GM19372 (cell line): ENCODE measurements at regions not wholly inside any gene's neighbourhood (a gene's known extent, or its start where the extent isn't known, plus 50 kb on each side); places are given as distances from the start of the nearest gene placed in this dataset.
"Not testable (repeated sequence)": the region's sequence is repeated elsewhere in the genome, so short reads cannot be mapped to it uniquely, and the experiment has no call there.

Source experiments
- ATAC-seq: cut with Tn5 transposase; IDR thresholded peaks from one replicate; pipeline ENCODE4 v1.9.1; 2021; ENCODE audit warnings: mild to moderate bottlenecking, low read depth, moderate library complexity; ENCODE audit not compliant: unreplicated experiment

DNA sequence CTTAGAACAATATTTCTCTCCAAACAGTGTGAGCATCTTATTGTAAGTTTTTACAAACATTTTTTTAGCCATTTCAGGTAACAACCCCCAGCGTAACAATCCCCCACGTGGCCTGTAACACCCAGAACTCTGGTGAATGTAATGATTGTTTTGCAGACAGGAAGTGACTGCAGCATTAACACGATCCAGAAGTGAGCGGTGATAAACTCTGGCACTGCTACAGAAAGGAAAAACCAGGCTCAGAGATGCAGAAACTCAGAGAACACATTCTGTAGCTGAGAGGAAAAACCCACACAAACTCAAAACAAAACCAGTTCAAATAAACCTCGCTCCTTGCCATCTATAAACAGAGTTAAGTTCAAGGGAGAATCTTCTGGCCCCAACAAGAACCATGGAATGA, 285.7 kb downstream of the FGFR2 start:
- no peak for ATAC-seq

DNA sequence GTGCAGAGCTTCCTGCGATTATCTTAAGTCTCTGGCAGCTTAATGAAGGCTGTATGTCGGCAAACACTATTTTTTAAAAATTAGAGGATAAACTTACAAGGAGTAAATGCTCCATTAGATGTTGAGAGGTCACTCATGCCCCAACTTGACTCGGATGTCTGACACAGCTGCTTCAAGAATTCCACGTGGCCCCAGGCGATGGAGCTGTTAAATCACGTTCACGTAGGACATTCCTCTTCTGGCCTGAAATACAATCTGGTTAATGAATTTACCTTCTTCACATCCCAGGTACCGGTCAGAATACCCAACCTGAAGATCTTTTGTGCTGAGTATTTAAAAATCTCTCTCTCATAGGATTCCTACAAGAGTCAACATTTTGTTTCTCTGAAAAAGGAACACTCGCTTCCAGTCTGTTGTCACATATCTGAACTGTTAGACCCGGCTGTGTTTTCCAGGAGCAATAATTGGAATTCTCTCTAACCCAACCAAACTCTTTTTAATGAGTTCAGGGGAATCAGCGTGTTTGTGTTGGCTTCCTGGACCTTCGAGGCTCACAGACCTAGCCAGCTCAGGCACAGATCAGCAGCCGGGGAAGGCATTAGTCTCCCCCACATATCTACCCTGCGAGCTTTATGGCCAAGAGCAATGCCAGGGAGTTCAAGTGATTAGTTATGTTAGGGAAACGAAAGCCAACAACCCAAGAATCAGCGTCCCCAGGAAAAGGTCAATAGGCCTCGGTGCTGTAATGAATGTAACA, 284.9 kb downstream of the FGFR2 start:
- no peak for ATAC-seq

DNA sequence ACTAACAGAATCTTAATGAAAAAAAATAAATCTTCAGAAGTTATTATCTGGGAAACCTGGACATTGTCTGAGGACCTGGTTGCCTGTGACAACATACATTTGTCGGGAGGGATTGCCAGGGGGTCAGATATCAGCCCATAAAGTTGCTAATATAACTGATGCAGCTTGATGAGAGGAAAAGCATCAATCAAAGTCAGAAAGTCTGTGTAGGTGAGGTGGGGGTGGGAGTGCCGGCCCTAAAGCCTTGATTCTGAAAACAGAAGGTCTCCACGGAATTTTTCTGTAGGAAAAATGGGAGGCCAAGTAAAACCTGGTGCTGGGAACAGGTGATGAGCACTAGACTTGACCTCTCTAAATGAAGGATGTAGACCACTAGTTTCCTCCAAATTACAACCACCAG, 281.8 kb downstream of the FGFR2 start:
- ATAC-seq: no peak

DNA sequence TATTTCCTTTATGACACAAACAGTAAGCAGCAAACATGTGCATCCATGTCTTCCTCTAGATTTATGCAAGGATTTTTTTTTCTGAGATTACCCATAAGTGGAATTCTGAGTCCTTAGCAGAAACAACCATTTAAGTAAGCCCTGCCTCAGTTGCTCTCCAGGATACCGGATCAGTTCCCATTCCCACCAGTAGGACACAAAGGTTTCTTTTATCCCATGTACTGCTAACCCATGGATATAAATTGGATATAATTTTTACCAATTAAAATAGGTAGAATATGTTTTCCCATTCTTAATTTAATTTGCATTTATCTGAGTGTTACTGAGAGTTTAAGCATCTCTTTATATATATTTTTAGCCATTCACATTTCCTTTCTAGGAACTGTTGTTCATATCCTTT, 280.9 kb downstream of the FGFR2 start:
- no peak for ATAC-seq

DNA sequence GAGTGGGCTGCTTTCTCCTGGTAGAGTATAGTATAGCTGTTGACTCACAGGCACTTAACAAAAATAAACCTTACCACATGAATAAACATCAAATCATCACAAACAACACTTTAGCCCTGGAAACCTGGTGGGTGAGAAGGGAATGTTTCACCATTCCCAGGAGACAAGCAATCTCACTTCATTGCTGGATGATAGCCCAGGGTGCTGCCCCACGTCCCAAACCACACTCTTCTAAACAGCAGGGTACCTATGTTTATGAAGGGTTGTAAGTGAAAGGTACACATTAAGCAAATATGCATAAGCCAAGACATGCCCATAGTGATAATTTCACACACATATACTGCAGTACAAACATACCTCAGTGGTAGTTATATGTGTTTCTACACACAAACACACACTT, 276.2 kb downstream of the FGFR2 start:
- no peak for ATAC-seq

DNA sequence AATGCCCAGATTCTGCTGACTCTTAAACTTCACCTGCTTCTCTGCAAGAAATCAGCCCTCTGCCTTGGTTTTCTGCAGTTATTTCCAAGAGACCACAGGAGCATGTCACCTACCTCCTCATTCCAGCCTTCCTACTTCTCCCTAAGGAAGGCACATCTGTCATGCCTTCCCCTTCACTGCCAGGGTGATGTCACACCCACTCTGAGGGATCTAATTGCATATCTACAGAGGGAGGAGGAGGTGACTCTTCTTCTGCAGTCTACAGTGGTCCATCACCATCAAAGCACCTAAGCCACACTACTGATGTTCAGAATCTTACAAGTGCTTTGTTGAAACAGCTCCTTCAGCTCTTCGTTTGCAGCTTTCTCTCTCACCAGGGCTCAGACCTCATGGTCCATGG, 275.5 kb downstream of the FGFR2 start:
- no peak for ATAC-seq

DNA sequence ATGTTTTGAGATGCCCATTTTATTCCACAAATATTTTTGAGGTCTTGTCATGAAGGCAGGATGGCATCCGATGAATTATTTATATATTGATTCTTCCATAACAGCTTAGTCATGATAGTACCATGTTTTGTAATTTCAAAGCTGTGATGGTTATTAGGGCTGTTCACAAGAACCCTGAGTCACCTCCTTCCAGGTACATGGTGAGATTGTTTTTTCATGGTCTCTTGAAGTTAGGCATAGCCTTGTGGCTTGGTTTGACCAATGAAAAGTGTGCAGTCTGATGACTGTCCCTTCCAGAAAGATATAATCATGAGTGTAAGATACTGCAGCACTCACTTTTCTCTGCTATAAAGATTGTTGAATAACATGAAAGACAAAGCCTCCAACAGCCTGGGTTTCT, 274.8 kb downstream of the FGFR2 start:
- ATAC-seq: no peak

DNA sequence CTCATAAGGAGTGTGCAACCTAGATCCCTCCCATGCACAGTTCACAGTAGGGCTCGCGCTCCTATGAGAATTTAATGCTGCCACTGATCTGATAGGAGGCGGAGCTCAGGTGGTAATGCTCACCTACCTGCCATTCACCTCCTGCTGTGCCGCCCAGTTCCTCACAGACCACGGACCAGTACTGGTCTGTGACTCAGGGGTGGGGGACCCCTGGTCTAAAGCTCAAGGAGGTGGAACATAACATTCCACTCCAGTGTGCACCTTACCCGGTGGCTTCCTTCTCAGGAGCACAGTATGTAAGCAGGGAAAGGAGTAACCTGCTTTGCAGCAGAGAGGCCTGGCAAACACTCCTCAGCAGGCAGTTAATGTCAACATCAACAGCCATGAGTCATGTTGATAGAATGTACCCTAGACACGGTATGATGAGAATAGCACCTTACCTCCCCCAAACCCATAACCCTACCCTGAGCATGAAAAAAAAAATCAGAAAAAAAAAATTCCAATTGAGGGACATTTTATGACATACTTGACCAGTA, 273.5 kb downstream of the FGFR2 start:
- no peak for ATAC-seq

DNA sequence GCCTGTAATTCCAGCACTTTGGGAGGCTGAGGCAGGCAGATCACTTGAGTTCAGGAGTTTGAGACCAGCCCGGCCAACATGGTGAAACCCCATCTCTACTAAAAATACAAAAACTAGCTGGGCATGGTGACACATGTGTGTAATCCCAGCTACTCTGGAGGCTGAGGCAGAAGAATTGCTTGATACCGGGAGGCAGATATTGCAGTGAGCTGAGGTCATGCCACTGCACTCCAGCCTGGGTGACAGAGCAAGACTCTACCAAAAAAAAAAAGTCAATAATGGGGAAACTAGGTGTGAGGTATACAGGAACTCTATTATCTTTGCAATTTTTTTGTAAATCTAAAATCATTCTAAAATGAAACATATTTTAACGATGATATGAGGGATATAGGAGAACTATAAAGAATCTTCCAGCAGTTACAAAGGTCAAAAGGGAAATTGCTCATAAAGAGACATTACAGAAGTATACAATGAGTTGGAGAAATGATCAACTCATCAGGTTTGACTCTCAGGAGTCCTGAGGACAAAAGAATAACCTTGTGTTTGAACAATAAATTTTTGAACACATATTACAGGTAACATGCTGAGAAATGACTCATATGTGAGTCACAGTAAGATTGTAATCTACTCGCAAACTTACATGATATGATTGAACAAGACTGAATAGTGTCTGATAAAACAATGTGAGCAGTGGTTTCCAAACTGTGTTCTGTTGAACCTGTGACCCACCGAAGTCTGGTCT, 272.6 kb downstream of the FGFR2 start:
- ATAC-seq: no peak

DNA sequence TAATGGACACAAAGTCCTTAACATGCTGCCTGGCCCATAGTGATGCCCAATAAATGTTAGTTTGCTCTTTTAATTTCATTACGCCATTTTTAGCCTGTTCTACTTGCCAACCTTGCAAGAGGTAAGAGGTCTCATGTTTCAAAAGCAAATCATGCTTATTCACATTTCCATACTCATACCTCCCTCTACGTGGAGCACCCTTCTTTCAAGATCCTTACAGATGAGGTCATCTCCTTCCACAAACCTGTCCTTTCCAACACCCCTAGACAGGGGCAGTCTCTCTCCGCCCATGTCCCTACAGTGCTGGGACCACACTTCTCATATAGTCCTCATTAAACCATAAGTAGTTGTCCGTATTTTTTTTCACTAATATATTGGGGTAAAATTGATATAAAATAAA, 271.3 kb downstream of the FGFR2 start:
- no peak for ATAC-seq

DNA sequence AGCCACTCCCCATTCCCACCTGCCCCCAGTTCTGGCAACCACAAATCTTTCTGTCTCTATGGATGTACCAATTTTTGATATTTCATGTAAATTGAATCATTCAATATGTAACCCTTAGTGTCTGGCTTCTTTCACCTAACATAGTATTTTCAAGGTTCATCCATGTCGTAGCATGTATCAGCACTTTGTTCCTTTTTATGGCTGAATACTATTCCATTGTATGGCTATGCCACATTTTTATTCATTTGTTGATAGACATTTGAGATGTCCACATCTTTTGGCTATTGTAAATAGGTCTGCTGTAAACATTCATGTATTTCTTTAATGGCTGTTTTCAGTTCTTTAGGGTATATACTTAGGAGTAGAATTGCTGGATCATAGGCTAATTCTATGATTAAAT, 270.5 kb downstream of the FGFR2 start:
- no peak for ATAC-seq

DNA sequence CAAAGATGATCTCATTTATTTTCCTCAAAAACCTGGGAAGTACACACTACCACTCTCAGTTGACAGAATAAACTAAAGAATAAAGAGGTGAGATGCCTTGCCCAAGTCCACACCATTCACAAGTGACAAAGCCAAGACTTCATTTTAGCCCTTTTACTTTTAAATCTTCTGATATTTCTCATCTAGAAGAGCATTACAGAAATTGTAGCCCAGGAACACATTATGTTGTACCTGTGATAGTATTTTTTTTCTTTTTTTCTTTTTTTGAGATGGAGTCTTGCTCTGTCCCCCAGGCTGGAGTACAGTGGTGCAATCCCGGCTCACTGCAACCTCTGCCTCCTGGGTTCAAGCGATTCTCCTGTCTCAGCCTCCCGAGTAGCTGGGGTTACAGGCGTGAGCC, 268.6 kb downstream of the FGFR2 start:
- not testable (repeated sequence) for ATAC-seq

DNA sequence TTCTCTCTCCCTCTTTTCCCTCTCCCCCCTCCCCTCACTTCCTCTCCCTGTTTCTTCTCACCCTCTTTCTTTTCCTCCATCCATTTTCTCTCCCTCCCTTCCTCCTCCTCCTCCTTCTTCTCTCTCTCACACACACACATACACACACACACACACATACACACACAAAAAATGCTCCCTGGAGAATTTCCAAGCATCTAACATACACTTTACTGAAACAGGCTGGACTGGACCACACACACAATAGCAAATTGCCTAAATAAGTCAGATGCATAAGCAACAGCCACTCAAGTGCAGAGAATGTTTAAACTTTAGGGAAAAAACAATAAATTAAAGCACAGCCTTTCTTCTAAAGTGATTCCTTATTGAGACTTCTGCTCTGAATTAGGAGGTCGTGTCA, 267.7 kb downstream of the FGFR2 start:
- ATAC-seq: no peak

DNA sequence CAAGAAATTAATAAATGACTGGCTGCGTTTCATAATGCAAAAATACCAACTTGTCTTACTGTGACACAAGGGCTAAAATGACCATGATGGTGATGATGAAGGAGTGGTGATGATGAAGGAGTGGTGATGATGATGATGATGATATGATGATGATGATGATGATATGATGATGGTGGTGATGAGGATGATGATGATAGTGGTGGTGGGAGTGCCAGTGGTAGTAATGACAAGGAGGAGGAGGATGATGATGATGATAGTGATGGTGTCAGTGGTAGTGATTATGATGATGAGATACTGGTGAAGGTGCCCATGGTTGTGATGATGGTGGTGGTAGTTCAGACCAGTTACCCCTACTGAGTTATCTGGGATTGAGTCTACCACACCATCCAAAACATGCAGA, 265.9 kb downstream of the FGFR2 start:
- ATAC-seq: no peak

DNA sequence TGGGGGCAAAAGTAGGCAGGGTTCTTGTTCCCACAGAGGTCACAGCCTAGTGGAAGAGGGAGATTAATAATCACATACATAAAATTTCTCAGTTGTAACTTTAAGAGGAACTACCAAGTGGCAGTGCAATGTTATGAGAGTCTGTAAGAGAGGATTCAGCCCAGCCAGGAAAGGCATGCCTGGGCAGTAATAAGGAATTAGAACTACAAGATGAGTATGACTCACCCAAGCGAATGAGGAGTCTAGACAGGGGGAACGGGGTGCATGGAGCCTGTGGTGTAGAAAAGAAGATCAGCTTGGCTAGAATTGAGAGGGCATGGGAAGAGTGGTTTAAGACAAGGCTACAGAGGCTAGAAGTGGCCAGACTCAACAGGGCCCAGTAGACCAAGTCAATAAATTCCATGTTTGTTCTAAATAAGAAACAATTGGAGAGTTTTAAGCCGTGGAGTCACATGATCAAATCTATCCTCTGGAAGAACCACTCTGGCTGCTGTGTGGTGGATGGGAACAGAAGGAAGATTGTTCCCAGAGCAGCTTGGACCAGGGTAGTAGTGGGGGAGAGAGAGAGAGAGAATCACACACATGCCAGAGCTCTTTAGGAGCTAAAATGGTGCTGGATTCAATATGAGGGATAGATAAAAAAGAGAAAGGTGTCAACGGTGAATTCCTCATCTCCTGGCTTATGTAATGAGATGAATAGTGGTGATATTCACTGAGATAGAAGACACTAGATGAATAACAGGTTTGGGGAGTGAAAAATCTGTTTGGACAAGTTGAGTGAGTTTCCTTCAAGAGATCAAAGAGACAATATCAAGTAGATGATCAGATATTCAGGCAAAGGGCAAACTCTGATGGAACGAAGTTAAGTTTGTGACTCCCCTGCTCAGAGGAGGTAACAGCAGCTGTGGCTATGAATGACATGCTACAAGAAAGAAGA, 265.1 kb downstream of the FGFR2 start:
- ATAC-seq: no peak

DNA sequence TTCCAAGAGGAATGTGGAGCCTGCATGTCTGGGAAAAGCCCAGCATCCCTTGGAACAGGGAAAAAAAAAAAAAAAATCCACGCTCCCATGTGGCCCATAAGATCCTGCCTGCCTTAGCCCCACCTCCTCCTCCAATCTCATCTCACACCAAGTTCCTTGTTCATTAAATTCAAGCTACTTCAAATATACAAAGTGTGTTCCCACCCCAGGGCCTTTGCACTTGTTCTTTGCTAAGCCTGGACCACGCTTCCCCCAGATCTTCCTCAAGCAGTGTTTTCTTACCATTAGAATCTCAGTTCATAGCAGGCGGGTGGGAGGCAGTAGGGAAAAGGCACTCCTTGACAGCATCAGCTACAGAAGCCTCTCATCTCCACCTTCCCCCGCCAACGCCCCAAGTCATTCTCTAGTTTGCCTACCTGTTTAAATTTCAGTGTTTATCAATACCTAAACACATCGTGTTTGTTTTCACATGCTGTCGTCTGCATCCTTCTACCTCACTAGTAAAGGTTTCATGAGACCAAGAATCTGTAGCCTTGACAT, 262.8 kb downstream of the FGFR2 start:
- ATAC-seq: no peak

DNA sequence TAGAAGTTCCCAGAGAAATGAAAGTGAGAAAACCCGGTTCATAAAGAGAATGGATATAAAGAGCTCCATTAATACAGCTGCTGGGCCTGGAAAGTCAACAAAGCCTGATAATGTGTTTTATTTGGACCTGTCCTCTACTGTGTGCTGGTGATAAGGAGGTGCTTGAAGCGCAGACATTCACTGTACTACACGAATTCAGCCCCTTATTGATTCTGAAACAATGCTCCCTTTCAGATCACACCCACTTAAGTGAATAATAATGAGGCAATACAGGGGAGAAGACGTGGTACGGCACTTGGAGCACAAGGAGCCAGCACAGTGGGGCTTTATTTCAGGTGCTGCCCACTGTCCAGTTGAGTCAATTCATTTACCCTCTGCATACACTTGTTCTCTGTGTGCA, 260.8 kb downstream of the FGFR2 start:
- ATAC-seq: no peak

DNA sequence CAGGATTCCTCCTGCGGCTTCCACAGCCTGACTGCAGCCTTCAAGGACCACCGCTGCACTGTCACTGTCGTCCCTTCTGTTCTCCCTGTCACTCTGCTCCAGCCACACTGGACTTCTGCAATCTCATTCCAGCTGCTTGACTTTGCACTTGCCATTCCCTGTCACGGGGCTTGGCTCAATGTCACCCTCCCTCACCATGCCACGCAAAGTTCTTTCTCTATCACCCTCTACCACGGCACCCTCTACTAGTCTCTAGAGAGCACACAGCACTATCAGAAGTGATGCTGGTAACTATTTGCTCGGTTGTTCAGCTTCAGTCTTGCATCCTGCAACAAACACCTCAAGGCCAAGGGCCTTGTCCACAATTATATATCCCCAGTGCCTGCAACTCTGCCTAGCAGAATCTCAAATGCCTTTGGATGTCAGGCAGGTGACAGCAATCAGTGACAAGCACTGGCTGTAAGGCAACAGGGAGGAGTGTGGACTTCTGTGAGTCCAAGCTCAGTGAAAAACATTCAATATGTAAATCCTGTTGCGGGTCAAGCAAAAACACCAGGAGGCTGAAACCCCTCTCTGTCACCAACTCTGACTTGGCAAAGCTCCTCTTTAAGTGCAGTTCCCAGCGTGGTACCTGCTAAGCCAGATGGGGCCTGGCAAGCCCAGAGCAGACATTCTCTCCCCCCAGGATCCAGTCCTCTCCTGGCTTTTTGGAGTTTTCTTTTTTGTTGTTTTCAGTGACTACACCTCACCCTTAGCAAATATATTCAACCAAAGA, 259.9 kb downstream of the FGFR2 start:
- ATAC-seq: no peak

DNA sequence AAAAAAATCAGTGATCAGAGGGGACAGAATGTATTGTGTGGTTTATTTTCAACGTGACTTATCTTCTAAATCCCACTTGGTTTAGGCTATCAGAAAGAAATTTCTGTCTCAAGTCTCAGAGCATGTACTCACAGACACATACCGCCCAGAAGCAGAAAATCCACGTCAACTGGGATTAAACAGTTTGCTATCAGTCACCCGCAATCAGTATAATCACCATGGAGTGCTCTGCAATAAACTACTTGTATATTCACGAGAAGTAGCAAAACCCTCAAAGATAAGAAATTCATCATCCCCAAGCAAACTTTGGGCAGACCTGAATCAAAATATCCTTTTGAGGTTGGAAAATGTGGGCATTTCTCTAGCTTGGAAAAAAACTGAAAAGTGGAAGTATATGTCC, 259.1 kb downstream of the FGFR2 start:
- no peak for ATAC-seq

DNA sequence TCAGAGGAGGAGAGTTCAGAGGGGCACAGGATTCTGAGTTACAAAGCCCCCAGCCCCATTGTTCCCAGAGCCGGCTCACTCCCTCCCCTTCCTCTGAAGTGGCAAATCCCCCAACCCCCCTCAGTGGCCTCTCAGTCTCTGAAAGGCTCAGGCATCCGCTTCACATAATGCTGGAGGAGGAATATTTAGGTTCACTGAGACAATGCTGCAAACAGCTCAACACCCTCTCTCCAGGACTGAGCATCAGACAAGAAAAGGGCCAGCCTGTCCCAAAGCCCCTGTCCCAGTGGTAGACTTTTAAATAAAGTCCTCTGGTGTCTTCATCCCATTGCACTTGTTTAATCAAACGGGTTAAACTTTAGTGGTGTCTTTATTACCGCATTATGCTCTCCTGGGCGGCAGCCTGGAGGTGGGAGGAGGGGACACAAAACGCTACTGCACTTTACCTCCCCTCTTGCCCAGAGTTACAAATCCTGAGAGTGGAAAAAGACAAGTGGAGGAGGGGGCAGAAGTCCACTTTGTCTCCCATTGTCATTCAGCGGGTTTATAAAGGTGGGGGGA, 257.9 kb downstream of the FGFR2 start:
- ATAC-seq: no peak
